ENCODE measurements at regions not wholly inside any gene's neighbourhood (a gene's known extent, or its start where the extent isn't known, plus 50 kb on each side); places are given as distances from the start of the nearest gene placed in this dataset.

DNA sequence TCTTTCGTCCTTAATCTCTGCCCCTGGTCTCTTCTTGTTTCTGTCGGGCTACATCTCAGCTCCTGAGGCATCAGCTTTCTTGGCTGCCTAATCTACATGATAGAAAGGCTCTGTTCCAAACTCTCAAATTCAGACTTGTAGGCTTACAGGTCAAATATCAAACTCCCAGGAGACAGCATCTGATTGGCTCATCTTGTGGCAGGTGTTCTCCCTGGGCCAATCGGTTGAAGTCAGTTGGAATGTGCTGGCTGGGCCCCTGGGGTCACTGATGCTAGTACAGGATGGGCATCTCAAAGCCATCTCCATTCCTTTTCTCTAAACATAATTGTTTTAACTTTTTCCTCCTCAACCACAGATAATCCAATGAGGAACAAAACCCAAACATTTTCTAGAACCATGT is 198.7 kb downstream of the CNTN3 start:
- H3K36me3 ChIP-seq (ENCODE audit: control insufficient read depth, insufficient read depth, low read length) = no peaks in the 10 kb centered on the region
- Mint-ChIP-seq H3K4me3 (ENCODE audit: unreplicated experiment) (no peak overlapping the region), H3K4me1 (ENCODE audit: low read depth, unreplicated experiment) (no peaks in the 10 kb centered on the region), H3K27me3 (ENCODE audit: insufficient read depth, unreplicated experiment) (no peaks in the 10 kb centered on the region), H3K27ac (ENCODE audit: unreplicated experiment) (no peak overlapping the region), H3K9me3 (ENCODE audit: unreplicated experiment) (no peaks in the 10 kb centered on the region), H3K36me3 (ENCODE audit: insufficient read depth, unreplicated experiment) (no peaks in the 10 kb centered on the region)
- no peaks in the 10 kb centered on the region for H3K4me1 ChIP-seq
- H3K4me3 ChIP-seq (ENCODE audit: low read depth, low read length) = no peak overlapping the region
- ChIA-PET POLR2A (no interaction called here), CTCF (no interaction called here)
- TF ChIP-seq, protein P1, sequence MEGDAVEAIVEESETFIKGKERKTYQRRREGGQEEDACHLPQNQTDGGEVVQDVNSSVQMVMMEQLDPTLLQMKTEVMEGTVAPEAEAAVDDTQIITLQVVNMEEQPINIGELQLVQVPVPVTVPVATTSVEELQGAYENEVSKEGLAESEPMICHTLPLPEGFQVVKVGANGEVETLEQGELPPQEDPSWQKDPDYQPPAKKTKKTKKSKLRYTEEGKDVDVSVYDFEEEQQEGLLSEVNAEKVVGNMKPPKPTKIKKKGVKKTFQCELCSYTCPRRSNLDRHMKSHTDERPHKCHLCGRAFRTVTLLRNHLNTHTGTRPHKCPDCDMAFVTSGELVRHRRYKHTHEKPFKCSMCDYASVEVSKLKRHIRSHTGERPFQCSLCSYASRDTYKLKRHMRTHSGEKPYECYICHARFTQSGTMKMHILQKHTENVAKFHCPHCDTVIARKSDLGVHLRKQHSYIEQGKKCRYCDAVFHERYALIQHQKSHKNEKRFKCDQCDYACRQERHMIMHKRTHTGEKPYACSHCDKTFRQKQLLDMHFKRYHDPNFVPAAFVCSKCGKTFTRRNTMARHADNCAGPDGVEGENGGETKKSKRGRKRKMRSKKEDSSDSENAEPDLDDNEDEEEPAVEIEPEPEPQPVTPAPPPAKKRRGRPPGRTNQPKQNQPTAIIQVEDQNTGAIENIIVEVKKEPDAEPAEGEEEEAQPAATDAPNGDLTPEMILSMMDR (IDR thresholded peaks at IDR 0.05; ENCODE audit: insufficient read depth in 1 of 2, low read depth in 1 of 2, low read length in 1 of 2, severe bottlenecking in 1 of 2, unreplicated experiment in 1 of 2) = no peak
- H3K27me3 ChIP-seq (replicated peaks; ENCODE audit: control insufficient read depth, insufficient read depth, low read length) = no peaks in the 10 kb centered on the region
- intact Hi-C loops (cut with micrococcal nuclease; ENCODE audit: unreplicated experiment) = no loop called here
- no peak for DNase-seq
- no TSS peak for BruUV-seq (replicated peaks)
- no peaks in the 10 kb centered on the region for H3K9me3 ChIP-seq

- peaks cover 5% of the 10 kb centered on the region; the same call in 1 of the 2 replicates for H3K4me1 ChIP-seq
- H3K27me3 ChIP-seq (replicated peaks; ENCODE audit: control insufficient read depth, insufficient read depth, low read length) = no peaks in the 10 kb centered on the region
- H3K27me3 Mint-ChIP-seq (ENCODE audit: insufficient read depth, unreplicated experiment) = no peaks in the 10 kb centered on the region
- H3K27ac Mint-ChIP-seq (ENCODE audit: unreplicated experiment) = no peak overlapping the region
- ChIA-PET CTCF (no interaction called here), POLR2A (no interaction called here)
- no peak for DNase-seq
- H3K4me1 Mint-ChIP-seq (ENCODE audit: low read depth, unreplicated experiment) = no peaks in the 10 kb centered on the region
- no peaks in the 10 kb centered on the region for H3K36me3 Mint-ChIP-seq (ENCODE audit: insufficient read depth, unreplicated experiment)
- H3K9me3 Mint-ChIP-seq (ENCODE audit: unreplicated experiment) = no peaks in the 10 kb centered on the region
- TF ChIP-seq, protein P1 (IDR thresholded peaks at IDR 0.05; ENCODE audit: insufficient read depth in 1 of 2, low read depth in 1 of 2, low read length in 1 of 2, severe bottlenecking in 1 of 2, unreplicated experiment in 1 of 2) = no peak
- no peaks in the 10 kb centered on the region for H3K36me3 ChIP-seq (ENCODE audit: control insufficient read depth, insufficient read depth, low read length)
- H3K4me3 ChIP-seq (ENCODE audit: low read depth, low read length) = no peak overlapping the region
- H3K4me3 Mint-ChIP-seq (ENCODE audit: unreplicated experiment) = no peak overlapping the region
- no peaks in the 10 kb centered on the region for H3K9me3 ChIP-seq
- intact Hi-C loops (cut with micrococcal nuclease; ENCODE audit: unreplicated experiment) = no loop called here
- no TSS peak for BruUV-seq (replicated peaks)
Observed at GRCh38 chr3:74413547-74414241, 200.8 kb downstream of the CNTN3 start.

DNA sequence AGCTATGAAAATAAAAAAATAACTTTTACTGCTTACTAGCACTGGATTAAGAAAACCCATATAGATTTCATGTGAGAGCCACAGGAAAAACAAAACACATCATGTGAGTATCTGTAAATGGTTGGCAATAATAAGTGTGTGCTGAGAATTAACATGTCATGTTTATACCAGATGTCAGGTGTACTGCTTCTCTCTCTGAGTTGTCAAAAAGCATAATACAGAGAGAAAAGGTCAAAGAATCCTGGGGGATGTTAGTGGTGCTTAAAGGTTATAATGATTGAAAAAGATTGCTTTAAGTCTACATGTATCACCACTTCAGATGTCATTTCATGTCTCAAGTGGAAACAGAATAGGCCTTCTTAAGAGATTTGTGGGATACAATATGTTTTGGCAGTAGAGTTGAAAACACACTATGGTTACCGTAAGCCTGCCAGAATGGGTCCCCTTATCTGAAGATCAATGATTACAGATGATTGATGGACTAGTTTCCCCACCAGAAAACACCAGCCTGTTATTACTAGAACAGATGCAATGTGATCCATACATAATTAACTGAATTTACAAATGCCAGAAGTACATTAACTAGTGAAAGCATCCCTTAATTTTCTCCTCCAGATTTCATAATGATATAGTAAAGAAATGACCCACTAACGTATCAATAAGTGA is 204.1 kb downstream of the CNTN3 start:
- no peak overlapping the region for H3K4me3 ChIP-seq (ENCODE audit: low read depth, low read length)
- TF ChIP-seq, protein P1 (IDR thresholded peaks at IDR 0.05; ENCODE audit: insufficient read depth in 1 of 2, low read depth in 1 of 2, low read length in 1 of 2, severe bottlenecking in 1 of 2, unreplicated experiment in 1 of 2) = no peak
- no peaks in the 10 kb centered on the region for H3K9me3 ChIP-seq
- H3K36me3 ChIP-seq (ENCODE audit: control insufficient read depth, insufficient read depth, low read length) = no peaks in the 10 kb centered on the region
- Mint-ChIP-seq H3K4me3 (ENCODE audit: unreplicated experiment) (no peak overlapping the region), H3K27me3 (ENCODE audit: insufficient read depth, unreplicated experiment) (no peaks in the 10 kb centered on the region), H3K4me1 (ENCODE audit: low read depth, unreplicated experiment) (no peaks in the 10 kb centered on the region), H3K36me3 (ENCODE audit: insufficient read depth, unreplicated experiment) (no peaks in the 10 kb centered on the region), H3K9me3 (ENCODE audit: unreplicated experiment) (no peaks in the 10 kb centered on the region), H3K27ac (ENCODE audit: unreplicated experiment) (no peak overlapping the region)
- no TSS peak for BruUV-seq (replicated peaks)
- intact Hi-C loops (cut with micrococcal nuclease; ENCODE audit: unreplicated experiment) = no loop called here
- CTCF ChIA-PET = no interaction called here
- H3K27me3 ChIP-seq (replicated peaks; ENCODE audit: control insufficient read depth, insufficient read depth, low read length) = no peaks in the 10 kb centered on the region
- no peak for DNase-seq
- H3K4me1 ChIP-seq = peaks cover 7% of the 10 kb centered on the region; the same call in 1 of the 2 replicates
- POLR2A ChIA-PET = no interaction called here

Measured in Caco-2 (cell line).